Lower lobe of right lung (tissue), 2 donors: ENCODE measurements at regions not wholly inside any gene's neighbourhood (a gene's known extent, or its start where the extent isn't known, plus 50 kb on each side); places are given as distances from the start of the nearest gene placed in this dataset.

Experiments
- ATAC-seq, 2 donors: fragments of 200-7000 bp; cut with Tn5 transposase; one replicate each; pipeline ENCODE4 v1.9.1; 2020 to 2022; ENCODE audit warnings: mild to moderate bottlenecking in 2 of 2, moderate library complexity in 2 of 2
- DNase-seq: peaks from one replicate; pipeline ENCODE4 v3.0.0-alpha.2; 2020
- H3K27ac ChIP-seq: fragments of 200-600 bp; one replicate; pipeline ENCODE4 v1.8.0; 2022
- H3K27me3 ChIP-seq: fragments of 200-600 bp; one replicate; pipeline ENCODE4 v1.8.0; 2022; ENCODE audit warnings: low read depth
- H3K36me3 ChIP-seq: fragments of 200-600 bp; one replicate; pipeline ENCODE4 v1.8.0; 2022; ENCODE audit warnings: mild to moderate bottlenecking
- H3K4me1 ChIP-seq: fragments of 200-600 bp; one replicate; pipeline ENCODE4 v1.8.0; 2022
- H3K4me3 ChIP-seq: fragments of 200-600 bp; one replicate; pipeline ENCODE4 v1.8.0; 2022; ENCODE audit warnings: mild to moderate bottlenecking
- H3K9me3 ChIP-seq: fragments of 200-600 bp; one replicate; pipeline ENCODE4 v1.8.0; 2022
- intact Hi-C: fragments of 100-400 bp; cut with DNase I; formaldehyde crosslinking; loops from one replicate; pipeline ENCODE4 v1.11.0; 2022
- TF ChIP-seq, protein P1 (sequence below): fragments of 200-600 bp; IDR thresholded peaks from one replicate; pipeline ENCODE4 v1.8.0; 2022; ENCODE audit warnings: antibody characterized with exemption, mild to moderate bottlenecking
- donor health status: DM: no; HTN: yes; CAD: no; lungs with severe emphysema.

DNA sequence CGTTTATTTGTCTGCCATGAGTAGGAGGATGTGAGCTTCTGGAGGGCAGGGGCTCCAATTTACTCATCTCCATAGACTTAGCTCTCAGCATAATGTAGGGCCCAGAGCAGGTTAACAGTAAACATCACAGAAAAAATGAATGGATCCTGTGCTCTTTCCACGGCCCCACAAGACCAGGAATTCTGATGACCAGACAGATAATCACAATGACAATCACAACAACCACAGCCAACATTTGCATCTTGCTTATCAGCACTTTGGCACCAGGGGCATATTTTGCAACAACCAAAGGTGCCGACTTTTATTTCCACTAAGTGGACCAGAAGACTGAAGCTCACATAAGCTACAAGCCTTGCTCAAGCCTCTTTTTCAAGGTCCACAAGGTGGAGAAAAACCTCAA, 68.9 kb upstream of the ANKRD34C start:
- DNase-seq (no peak), ATAC-seq (no peak)
- Histone ChIP-seq H3K27ac (no peak overlapping the region), H3K9me3 (no peaks in the 10 kb centered on the region), H3K4me3 (no peak overlapping the region), H3K27me3 (peaks cover 42% of the 10 kb centered on the region), H3K36me3 (no peaks in the 10 kb centered on the region), H3K4me1 (no peaks in the 10 kb centered on the region)
- TF ChIP-seq, protein P1, sequence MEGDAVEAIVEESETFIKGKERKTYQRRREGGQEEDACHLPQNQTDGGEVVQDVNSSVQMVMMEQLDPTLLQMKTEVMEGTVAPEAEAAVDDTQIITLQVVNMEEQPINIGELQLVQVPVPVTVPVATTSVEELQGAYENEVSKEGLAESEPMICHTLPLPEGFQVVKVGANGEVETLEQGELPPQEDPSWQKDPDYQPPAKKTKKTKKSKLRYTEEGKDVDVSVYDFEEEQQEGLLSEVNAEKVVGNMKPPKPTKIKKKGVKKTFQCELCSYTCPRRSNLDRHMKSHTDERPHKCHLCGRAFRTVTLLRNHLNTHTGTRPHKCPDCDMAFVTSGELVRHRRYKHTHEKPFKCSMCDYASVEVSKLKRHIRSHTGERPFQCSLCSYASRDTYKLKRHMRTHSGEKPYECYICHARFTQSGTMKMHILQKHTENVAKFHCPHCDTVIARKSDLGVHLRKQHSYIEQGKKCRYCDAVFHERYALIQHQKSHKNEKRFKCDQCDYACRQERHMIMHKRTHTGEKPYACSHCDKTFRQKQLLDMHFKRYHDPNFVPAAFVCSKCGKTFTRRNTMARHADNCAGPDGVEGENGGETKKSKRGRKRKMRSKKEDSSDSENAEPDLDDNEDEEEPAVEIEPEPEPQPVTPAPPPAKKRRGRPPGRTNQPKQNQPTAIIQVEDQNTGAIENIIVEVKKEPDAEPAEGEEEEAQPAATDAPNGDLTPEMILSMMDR: no peak
- intact Hi-C loops: no loop called here

DNA sequence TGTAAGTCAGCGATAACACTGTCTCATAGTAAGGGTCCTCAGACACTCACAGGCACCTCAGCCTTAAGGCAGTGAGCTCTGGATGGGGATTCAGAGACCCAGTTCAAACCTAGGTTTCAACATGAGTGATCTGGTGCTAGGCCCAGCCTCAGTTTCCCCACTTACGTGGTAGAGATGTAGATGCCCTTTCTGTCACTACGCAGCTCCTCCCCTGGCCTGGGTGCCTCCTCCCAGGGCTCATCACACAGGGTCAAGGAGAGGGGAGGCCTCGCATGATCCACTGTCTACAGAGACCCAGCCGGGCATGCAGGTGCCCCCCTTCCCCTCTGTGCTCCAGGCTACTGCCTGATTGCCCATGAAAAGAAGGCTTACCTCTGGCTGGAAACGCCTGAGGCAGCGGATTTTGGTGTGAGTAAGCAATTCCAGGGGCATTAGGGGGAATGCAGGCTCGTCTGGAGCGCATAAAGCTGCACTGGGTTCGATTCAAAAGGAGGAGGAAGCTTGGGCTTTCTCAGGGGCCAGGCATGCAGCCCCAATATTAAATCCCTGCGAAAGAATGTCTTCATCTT, 69.8 kb upstream of the ANKRD34C start:
- TF ChIP-seq, protein P1: no peak
- DNase-seq (no peak), ATAC-seq (no peak)
- Histone ChIP-seq H3K9me3 (no peaks in the 10 kb centered on the region), H3K27ac (no peak overlapping the region), H3K4me3 (no peak overlapping the region), H3K27me3 (peaks cover 42% of the 10 kb centered on the region), H3K36me3 (no peaks in the 10 kb centered on the region), H3K4me1 (no peaks in the 10 kb centered on the region)
- intact Hi-C loops: no loop called here

DNA sequence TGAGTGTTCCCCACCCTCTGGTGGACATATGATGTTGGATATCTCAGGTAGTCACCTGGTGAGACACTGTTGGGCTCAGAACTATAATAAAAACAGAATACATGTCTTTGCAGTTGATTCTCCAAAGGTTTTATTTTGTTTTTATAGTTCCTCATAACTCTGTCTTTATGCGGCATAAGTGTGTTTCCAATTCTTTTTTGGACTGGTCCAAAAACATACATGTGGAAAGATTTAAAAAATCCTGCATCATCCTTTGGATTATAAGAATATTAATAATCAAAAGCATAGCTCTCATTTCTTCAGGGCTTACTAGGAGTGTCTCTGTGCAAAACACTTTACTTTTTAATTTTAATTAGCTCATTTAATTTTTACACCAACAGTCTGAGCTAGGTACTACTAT, 71.0 kb upstream of the ANKRD34C start:
- TF ChIP-seq, protein P1: no peak
- H3K36me3 ChIP-seq: no peaks in the 10 kb centered on the region
- ATAC-seq (no peak), DNase-seq (no peak)
- no peak overlapping the region for H3K27ac ChIP-seq
- no peak overlapping the region for H3K4me3 ChIP-seq
- no peaks in the 10 kb centered on the region for H3K9me3 ChIP-seq
- no peaks in the 10 kb centered on the region for H3K4me1 ChIP-seq
- intact Hi-C loops: no loop called here
- H3K27me3 ChIP-seq: peaks cover 42% of the 10 kb centered on the region

DNA sequence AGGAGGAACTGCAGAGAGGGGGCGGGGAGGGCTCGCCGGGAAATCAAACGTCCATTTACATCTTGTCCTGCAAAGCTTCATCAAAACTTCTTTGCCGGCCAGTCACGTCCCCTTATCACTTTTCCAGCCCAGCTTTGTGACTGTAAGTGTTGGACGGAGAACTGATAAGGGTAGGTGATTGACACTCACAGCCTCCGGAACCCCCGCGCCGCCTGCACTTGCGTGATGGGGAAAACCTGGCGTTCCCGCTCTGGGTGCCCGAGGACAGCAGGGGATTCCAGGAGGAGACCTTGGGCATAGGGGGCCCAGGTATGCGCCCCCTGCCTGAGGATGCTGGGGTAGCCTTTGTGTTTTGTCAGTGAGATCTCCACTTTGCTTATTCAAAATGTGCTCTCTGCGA, 72.8 kb upstream of the ANKRD34C start:
- Histone ChIP-seq H3K9me3 (no peaks in the 10 kb centered on the region), H3K4me3 (no peak overlapping the region), H3K36me3 (no peaks in the 10 kb centered on the region), H3K4me1 (no peaks in the 10 kb centered on the region), H3K27ac (no peak overlapping the region), H3K27me3 (peaks cover 55% of the 10 kb centered on the region)
- TF ChIP-seq, protein P1: no peak
- DNase-seq (no peak), ATAC-seq (no peak)
- intact Hi-C loops: no loop called here

DNA sequence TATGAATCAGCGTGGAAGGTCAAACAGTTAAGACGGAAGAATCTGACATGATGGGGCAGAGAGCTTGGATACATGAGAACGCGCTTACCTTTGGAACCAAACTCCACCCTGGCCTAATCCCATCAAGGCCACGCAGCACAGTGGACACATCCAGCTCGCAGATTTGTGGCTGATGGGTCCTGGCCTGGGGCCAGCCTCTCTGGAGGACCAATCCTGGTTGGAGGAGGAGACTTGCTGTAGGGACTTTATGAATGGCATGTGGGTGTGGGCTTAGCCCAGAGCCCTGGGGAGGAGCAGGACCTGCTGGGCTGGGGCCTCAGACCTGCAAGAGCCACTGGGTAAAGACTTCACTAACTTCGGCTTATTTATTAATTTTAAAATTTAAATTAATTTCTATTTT, 73.4 kb upstream of the ANKRD34C start:
- Histone ChIP-seq H3K36me3 (no peaks in the 10 kb centered on the region), H3K9me3 (no peaks in the 10 kb centered on the region), H3K27me3 (peaks cover 52% of the 10 kb centered on the region), H3K27ac (no peak overlapping the region), H3K4me3 (no peak overlapping the region), H3K4me1 (no peaks in the 10 kb centered on the region)
- intact Hi-C loops: no loop called here
- DNase-seq: no peak
- TF ChIP-seq, protein P1: no peak
- no peak for ATAC-seq

DNA sequence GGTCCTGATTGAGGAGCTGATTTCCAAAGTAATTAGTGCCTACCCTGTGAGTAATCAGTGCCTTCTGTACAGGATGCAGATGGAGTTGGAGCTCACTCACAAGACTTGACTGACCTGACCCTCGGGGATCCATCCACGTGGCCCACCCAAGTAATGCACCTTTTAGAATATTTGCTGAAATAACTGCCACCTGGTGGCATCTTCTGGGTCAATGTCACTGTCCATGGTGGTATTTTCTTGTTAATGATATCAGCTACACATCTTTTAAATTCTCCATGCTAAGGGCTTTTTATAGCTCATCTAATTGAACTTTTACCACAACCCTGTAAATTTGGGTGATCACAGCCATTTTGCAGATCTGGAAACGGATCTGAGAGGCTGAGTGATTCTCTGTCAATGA, 74.3 kb upstream of the ANKRD34C start:
- DNase-seq: no peak
- intact Hi-C loops: no loop called here
- peaks cover 49% of the 10 kb centered on the region for H3K27me3 ChIP-seq
- ATAC-seq: no peak
- no peaks in the 10 kb centered on the region for H3K9me3 ChIP-seq
- no peak overlapping the region for H3K27ac ChIP-seq
- H3K4me3 ChIP-seq: no peak overlapping the region
- H3K4me1 ChIP-seq: no peaks in the 10 kb centered on the region
- TF ChIP-seq, protein P1: no peak
- no peaks in the 10 kb centered on the region for H3K36me3 ChIP-seq
